ENCODE measurements at regions not wholly inside any gene's neighbourhood (a gene's known extent, or its start where the extent isn't known, plus 50 kb on each side); places are given as distances from the start of the nearest gene placed in this dataset.

- Histone ChIP-seq H3K36me3 (ENCODE audit: insufficient read depth, low read length) (no peaks in the 10 kb centered on the region), H3K79me2 (ENCODE audit: insufficient read depth, low read length) (no peaks in the 10 kb centered on the region), H3K27me3 (ENCODE audit: insufficient read depth, low read length, poor library complexity) (no peaks in the 10 kb centered on the region), H3K4me1 (ENCODE audit: insufficient read depth, low read length) (no peaks in the 10 kb centered on the region), H2AFZ (ENCODE audit: low read depth, low read length) (no peak overlapping the region), H3K9ac (ENCODE audit: low read depth, low read length) (no peak overlapping the region), H4K20me1 (ENCODE audit: insufficient read depth, low read length) (no peaks in the 10 kb centered on the region), H3K9me3 (ENCODE audit: insufficient read depth, low read length, severe bottlenecking) (peaks cover 11% of the 10 kb centered on the region), H3K4me2 (ENCODE audit: insufficient read depth, low read length) (no peak overlapping the region), H3K27ac (ENCODE audit: low read length) (no peak overlapping the region), H3K4me3 (ENCODE audit: low read depth in 1 of 2, low read length in 2 of 2) (no peak overlapping the region)
- TF ChIP-seq, protein P1, sequence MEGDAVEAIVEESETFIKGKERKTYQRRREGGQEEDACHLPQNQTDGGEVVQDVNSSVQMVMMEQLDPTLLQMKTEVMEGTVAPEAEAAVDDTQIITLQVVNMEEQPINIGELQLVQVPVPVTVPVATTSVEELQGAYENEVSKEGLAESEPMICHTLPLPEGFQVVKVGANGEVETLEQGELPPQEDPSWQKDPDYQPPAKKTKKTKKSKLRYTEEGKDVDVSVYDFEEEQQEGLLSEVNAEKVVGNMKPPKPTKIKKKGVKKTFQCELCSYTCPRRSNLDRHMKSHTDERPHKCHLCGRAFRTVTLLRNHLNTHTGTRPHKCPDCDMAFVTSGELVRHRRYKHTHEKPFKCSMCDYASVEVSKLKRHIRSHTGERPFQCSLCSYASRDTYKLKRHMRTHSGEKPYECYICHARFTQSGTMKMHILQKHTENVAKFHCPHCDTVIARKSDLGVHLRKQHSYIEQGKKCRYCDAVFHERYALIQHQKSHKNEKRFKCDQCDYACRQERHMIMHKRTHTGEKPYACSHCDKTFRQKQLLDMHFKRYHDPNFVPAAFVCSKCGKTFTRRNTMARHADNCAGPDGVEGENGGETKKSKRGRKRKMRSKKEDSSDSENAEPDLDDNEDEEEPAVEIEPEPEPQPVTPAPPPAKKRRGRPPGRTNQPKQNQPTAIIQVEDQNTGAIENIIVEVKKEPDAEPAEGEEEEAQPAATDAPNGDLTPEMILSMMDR (IDR thresholded peaks at IDR 0.05; ENCODE audit: borderline replicate concordance, extremely low read depth, low read length, poor library complexity, severe bottlenecking): no peak
- no peak for TF ChIP-seq EZH2 (IDR thresholded peaks at IDR 0.05; ENCODE audit: borderline replicate concordance, low read depth, low read length, severe bottlenecking)
- no peak for DNase-seq
- ATAC-seq (ENCODE audit: insufficient read depth, low read depth): no peak
These were observed 72.9 kb upstream of the C14orf180 start for GRCh38 chr14:104506461-104507253.

DNA sequence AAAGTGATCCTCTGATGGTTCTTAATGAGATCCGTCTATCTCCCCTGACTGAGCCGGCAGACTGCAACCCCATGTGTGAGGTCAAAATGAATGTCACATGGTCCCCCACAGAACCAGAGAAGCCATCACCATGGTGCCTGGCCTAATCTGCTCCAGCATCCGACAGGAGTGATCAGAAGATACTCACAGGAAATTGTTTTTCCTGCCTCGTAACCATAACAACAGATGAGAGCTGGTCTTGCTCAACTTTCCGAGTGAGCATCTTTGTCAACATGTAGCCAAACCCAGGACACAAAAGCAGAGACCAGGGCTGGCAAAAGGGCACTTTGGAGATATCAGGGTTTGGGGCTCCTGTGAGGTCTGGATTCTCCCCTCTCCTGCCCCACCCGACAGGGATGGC is 72.1 kb upstream of the C14orf180 start:
- H2AFZ ChIP-seq (ENCODE audit: low read depth, low read length): no peak overlapping the region
- ATAC-seq (ENCODE audit: insufficient read depth, low read depth) (no peak), DNase-seq (no peak)
- no peaks in the 10 kb centered on the region for H3K36me3 ChIP-seq (ENCODE audit: insufficient read depth, low read length)
- no peak overlapping the region for H3K4me2 ChIP-seq (ENCODE audit: insufficient read depth, low read length)
- no peaks in the 10 kb centered on the region for H3K4me1 ChIP-seq (ENCODE audit: insufficient read depth, low read length)
- no peaks in the 10 kb centered on the region for H3K27me3 ChIP-seq (ENCODE audit: insufficient read depth, low read length, poor library complexity)
- H3K4me3 ChIP-seq (ENCODE audit: low read depth in 1 of 2, low read length in 2 of 2): no peak overlapping the region
- H3K79me2 ChIP-seq (ENCODE audit: insufficient read depth, low read length): no peaks in the 10 kb centered on the region
- no peak overlapping the region for H3K27ac ChIP-seq (ENCODE audit: low read length)
- TF ChIP-seq, protein P1 (IDR thresholded peaks at IDR 0.05; ENCODE audit: borderline replicate concordance, extremely low read depth, low read length, poor library complexity, severe bottlenecking): no peak
- TF ChIP-seq EZH2 (IDR thresholded peaks at IDR 0.05; ENCODE audit: borderline replicate concordance, low read depth, low read length, severe bottlenecking): no peak
- H4K20me1 ChIP-seq (ENCODE audit: insufficient read depth, low read length): no peaks in the 10 kb centered on the region
- H3K9me3 ChIP-seq (ENCODE audit: insufficient read depth, low read length, severe bottlenecking): peaks cover 4% of the 10 kb centered on the region
- H3K9ac ChIP-seq (ENCODE audit: low read depth, low read length): no peak overlapping the region

DNA sequence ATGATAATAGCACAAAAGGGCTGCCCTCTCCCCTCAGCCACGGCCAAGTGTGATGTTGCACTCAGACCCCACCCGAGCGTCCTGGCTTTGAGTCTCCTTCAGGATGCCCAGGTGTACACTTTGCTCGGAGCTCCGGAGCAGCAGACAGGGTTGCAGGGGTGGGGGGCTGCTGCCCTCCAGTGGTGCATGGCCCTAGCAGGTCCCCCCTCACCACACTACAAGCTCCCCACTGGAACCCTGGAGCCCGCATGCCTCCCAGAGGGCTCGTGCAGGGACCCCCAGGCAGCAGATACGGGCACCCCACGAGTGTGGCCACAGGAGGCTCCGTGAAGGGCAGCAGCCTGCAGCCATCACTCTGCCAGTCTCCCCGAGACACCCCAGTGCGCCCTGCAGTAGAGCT is 69.9 kb upstream of the C14orf180 start:
- H3K79me2 ChIP-seq (ENCODE audit: insufficient read depth, low read length): no peaks in the 10 kb centered on the region
- H3K4me2 ChIP-seq (ENCODE audit: insufficient read depth, low read length): no peak overlapping the region
- no peaks in the 10 kb centered on the region for H3K4me1 ChIP-seq (ENCODE audit: insufficient read depth, low read length)
- H3K27ac ChIP-seq (ENCODE audit: low read length): no peak overlapping the region
- DNase-seq (no peak), ATAC-seq (ENCODE audit: insufficient read depth, low read depth) (no peak)
- no peaks in the 10 kb centered on the region for H3K9me3 ChIP-seq (ENCODE audit: insufficient read depth, low read length, severe bottlenecking)
- no peak for TF ChIP-seq EZH2 (IDR thresholded peaks at IDR 0.05; ENCODE audit: borderline replicate concordance, low read depth, low read length, severe bottlenecking)
- TF ChIP-seq, protein P1 (IDR thresholded peaks at IDR 0.05; ENCODE audit: borderline replicate concordance, extremely low read depth, low read length, poor library complexity, severe bottlenecking): peak; percentile 30
- no peak overlapping the region for H2AFZ ChIP-seq (ENCODE audit: low read depth, low read length)
- no peak overlapping the region for H3K9ac ChIP-seq (ENCODE audit: low read depth, low read length)
- no peak overlapping the region for H3K4me3 ChIP-seq (ENCODE audit: low read depth in 1 of 2, low read length in 2 of 2)
- H4K20me1 ChIP-seq (ENCODE audit: insufficient read depth, low read length): no peaks in the 10 kb centered on the region
- H3K36me3 ChIP-seq (ENCODE audit: insufficient read depth, low read length): no peaks in the 10 kb centered on the region
- no peaks in the 10 kb centered on the region for H3K27me3 ChIP-seq (ENCODE audit: insufficient read depth, low read length, poor library complexity)
